Activated CD4-positive, alpha-beta T cell treated with anti-CD3 and anti-CD28 coated beads, Interleukin-2, amount 10 ng/mL, durations not matched to agents 24 days and 14 days (primary cell): ENCODE measurements at regions not wholly inside any gene's neighbourhood (a gene's known extent, or its start where the extent isn't known, plus 50 kb on each side); places are given as distances from the start of the nearest gene placed in this dataset.
"Not testable (repeated sequence)": the region's sequence is repeated elsewhere in the genome, so short reads cannot be mapped to it uniquely, and the experiment has no call there.

Source experiments
- DNase-seq: peaks from one replicate; pipeline ENCODE4 v3.0.0; 2022
- H3K27ac Mint-ChIP-seq: one replicate; pipeline ENCODE4 v1.8.0; 2022; ENCODE audit warnings: mild to moderate bottlenecking, mixed read lengths
- H3K27me3 Mint-ChIP-seq: one replicate; pipeline ENCODE4 v1.8.0; 2022; ENCODE audit warnings: mixed read lengths
- H3K36me3 Mint-ChIP-seq: one replicate; pipeline ENCODE4 v1.8.0; 2022; ENCODE audit warnings: low read depth, mild to moderate bottlenecking, mixed read lengths
- H3K4me1 Mint-ChIP-seq: one replicate; pipeline ENCODE4 v1.8.0; 2021; ENCODE audit warnings: mixed read lengths
- H3K4me3 Mint-ChIP-seq: one replicate; pipeline ENCODE4 v1.8.0; 2022; ENCODE audit warnings: mild to moderate bottlenecking, moderate library complexity, mixed read lengths
- H3K9me3 Mint-ChIP-seq: one replicate; pipeline ENCODE4 v1.8.0; 2021; ENCODE audit warnings: mixed read lengths
- intact Hi-C: fragments of 100-400 bp; cut with micrococcal nuclease; formaldehyde crosslinking; loops from one replicate; pipeline ENCODE4 v1.15.1; 2023

GRCh38 chr20:48523191-48523995 is 304.4 kb downstream of the PREX1 start:
- no peaks in the 10 kb centered on the region for H3K4me1 Mint-ChIP-seq
- no peak overlapping the region for H3K27ac Mint-ChIP-seq
- no peaks in the 10 kb centered on the region for H3K36me3 Mint-ChIP-seq
- no peaks in the 10 kb centered on the region for H3K9me3 Mint-ChIP-seq
- H3K4me3 Mint-ChIP-seq = no peak overlapping the region
- intact Hi-C loops = no loop called here
- DNase-seq = peak; percentile 75
- no peaks in the 10 kb centered on the region for H3K27me3 Mint-ChIP-seq

- no peak for DNase-seq
- no peak overlapping the region for H3K4me3 Mint-ChIP-seq
- no peak overlapping the region for H3K27ac Mint-ChIP-seq
- no peaks in the 10 kb centered on the region for H3K36me3 Mint-ChIP-seq
- no peaks in the 10 kb centered on the region for H3K4me1 Mint-ChIP-seq
- intact Hi-C loops = no loop called here
- no peaks in the 10 kb centered on the region for H3K9me3 Mint-ChIP-seq
- peaks cover 2% of the 10 kb centered on the region for H3K27me3 Mint-ChIP-seq
Measured at GRCh38 chr20:48521121-48521520, 306.7 kb downstream of the PREX1 start.

DNA sequence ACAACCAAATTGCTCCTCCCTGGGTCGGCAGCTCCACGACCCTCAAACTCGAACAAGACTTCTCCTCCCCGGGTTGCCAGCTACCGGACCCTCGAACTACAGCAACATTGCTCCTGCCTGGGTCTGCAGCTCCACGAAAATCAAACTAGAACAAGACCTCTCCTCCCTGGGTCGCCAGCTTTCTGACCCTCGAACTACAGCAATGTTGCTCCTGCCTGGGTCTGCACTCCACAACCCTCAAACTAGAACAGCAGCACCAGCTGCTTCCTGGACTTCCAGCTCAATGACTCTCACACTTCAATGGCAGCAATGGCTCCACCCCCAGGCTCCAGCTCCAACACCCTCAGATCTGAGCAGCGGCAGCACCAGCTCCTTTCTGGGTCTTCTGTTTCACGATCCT is 311.6 kb downstream of the PREX1 start:
- H3K9me3 Mint-ChIP-seq, H3K27me3 Mint-ChIP-seq, H3K4me1 Mint-ChIP-seq, H3K36me3 Mint-ChIP-seq, intact Hi-C loops, DNase-seq, H3K27ac Mint-ChIP-seq, H3K4me3 Mint-ChIP-seq: not testable (repeated sequence)

DNA sequence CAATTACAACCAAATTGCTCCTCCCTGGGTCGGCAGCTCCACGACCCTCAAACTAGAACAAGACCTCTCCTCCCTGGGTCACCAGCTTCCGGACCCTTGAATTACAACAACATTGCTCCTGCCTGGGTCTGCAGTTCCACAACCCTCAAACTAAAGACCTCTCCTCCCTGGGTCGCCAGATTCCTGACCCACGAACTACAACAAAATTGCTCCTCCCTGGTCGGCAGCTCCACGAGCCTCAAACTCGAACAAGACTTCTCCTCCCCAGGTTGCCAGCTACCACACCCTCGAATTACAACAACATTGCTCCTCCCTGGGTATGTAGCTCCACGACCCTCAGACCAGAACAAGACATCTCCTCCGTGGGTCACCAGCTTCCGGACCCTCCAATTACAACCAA is 313.2 kb downstream of the PREX1 start:
- H3K4me1 Mint-ChIP-seq, intact Hi-C loops, H3K4me3 Mint-ChIP-seq, H3K27me3 Mint-ChIP-seq, DNase-seq, H3K9me3 Mint-ChIP-seq, H3K36me3 Mint-ChIP-seq, H3K27ac Mint-ChIP-seq: not testable (repeated sequence)

GRCh38 chr20:48512539-48512938 is 315.3 kb downstream of the PREX1 start:
- H3K9me3 Mint-ChIP-seq, H3K27me3 Mint-ChIP-seq, intact Hi-C loops, H3K36me3 Mint-ChIP-seq, H3K4me3 Mint-ChIP-seq, H3K4me1 Mint-ChIP-seq, DNase-seq, H3K27ac Mint-ChIP-seq: not testable (repeated sequence)

- intact Hi-C loops, H3K4me3 Mint-ChIP-seq, H3K27ac Mint-ChIP-seq: not testable (repeated sequence)
Measured at GRCh38 chr20:48505066-48505465, 322.7 kb downstream of the PREX1 start.

GRCh38 chr20:48503166-48503815 is 324.5 kb downstream of the PREX1 start:
- no peaks in the 10 kb centered on the region for H3K9me3 Mint-ChIP-seq
- H3K4me1 Mint-ChIP-seq = no peaks in the 10 kb centered on the region
- H3K36me3 Mint-ChIP-seq = no peaks in the 10 kb centered on the region
- intact Hi-C loops = loop anchor here (5.0 kb wide), 1 partner anchor 611 kb away; no protein-coding TSS in a partner anchor
- H3K4me3 Mint-ChIP-seq = no peak overlapping the region
- no peak for DNase-seq
- H3K27me3 Mint-ChIP-seq = no peaks in the 10 kb centered on the region
- no peak overlapping the region for H3K27ac Mint-ChIP-seq

More at GRCh38 chr20:48505066-48505465, 322.7 kb downstream of the PREX1 start:
- DNase-seq, H3K9me3 Mint-ChIP-seq, H3K27me3 Mint-ChIP-seq, H3K4me1 Mint-ChIP-seq, H3K36me3 Mint-ChIP-seq: not testable (repeated sequence)

- Mint-ChIP-seq H3K9me3 (no peaks in the 10 kb centered on the region), H3K4me3 (no peak overlapping the region), H3K36me3 (no peaks in the 10 kb centered on the region), H3K27ac (no peak overlapping the region), H3K27me3 (no peaks in the 10 kb centered on the region), H3K4me1 (no peaks in the 10 kb centered on the region)
- DNase-seq = no peak
- intact Hi-C loops = loop anchor here (5.0 kb wide), 1 partner anchor 610 kb away; no protein-coding TSS in a partner anchor
Measured at GRCh38 chr20:48502758-48503157, 325.0 kb downstream of the PREX1 start.

DNA sequence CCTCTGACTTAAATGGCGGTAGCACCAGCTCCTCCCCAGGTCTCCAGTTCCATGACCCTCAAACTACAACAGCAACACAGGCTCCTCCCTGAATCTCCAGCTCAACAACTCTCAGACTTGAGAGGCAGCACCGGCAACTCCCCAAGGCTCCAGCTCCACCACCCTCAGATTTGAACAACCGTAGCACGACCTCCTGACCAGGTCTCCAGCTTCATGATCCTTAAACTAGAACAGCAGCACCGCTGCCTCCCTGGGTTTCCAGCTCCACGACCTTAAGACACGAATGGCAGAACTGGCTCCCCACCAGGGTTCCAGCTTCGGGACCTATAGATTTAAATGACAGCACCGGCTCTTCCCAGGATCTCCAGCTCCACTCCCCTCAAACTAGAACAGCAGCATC is 325.8 kb downstream of the PREX1 start:
- Mint-ChIP-seq H3K9me3 (no peaks in the 10 kb centered on the region), H3K4me3 (no peak overlapping the region), H3K4me1 (no peaks in the 10 kb centered on the region), H3K27me3 (no peaks in the 10 kb centered on the region), H3K27ac (no peak overlapping the region), H3K36me3 (no peaks in the 10 kb centered on the region)
- no peak for DNase-seq
- intact Hi-C loops = loop anchor here (5.0 kb wide), 1 partner anchor 610 kb away; no protein-coding TSS in a partner anchor

GRCh38 chr20:48500900-48501299 is 326.9 kb downstream of the PREX1 start:
- not testable (repeated sequence) for H3K4me3 Mint-ChIP-seq, DNase-seq, H3K9me3 Mint-ChIP-seq, H3K4me1 Mint-ChIP-seq, H3K36me3 Mint-ChIP-seq, H3K27me3 Mint-ChIP-seq, H3K27ac Mint-ChIP-seq
- intact Hi-C loops = loop anchor here (5.0 kb wide), 1 partner anchor 609 kb away; no protein-coding TSS in a partner anchor

DNA sequence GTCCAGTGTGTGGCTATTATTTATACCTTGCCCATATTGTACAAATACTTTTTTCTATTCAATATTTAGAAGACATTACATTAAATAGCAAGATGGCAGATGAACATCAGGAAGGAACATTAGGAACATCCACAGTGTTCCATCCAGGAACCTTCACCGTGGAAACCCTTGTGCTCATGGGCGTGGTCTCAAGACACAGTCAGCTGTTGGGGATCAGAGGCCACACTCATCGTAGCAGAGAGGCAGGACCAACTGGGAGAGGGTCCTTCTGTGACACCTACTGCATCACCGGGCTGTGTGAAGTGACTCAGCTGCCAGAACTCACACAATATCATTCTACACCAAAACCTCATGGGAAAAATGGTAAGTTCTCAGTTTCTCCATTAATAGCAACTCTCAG is 328.9 kb downstream of the PREX1 start:
- H3K27ac Mint-ChIP-seq, H3K4me1 Mint-ChIP-seq, DNase-seq, H3K27me3 Mint-ChIP-seq, H3K9me3 Mint-ChIP-seq, H3K36me3 Mint-ChIP-seq, intact Hi-C loops, H3K4me3 Mint-ChIP-seq: not testable (repeated sequence)

DNA sequence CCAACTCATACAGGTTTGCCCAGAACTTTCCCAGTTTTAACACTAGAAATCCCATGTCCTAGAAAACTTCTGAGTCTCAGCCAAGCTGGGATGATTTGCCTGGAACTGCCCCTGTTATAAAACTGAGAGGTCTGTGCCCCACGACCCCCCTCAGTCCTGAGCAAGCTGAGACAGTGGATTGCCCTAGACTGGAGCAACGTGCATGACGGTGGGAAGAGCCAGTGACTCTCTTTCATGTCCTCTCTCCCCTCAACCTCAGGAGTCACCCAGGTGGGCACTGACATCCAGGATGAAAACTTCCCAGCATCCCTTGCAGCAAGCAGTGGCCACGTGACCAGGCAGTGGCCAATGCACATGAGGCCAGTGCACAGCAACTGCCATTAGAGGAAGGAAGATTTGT is 329.7 kb downstream of the PREX1 start:
- H3K36me3 Mint-ChIP-seq, intact Hi-C loops, H3K4me3 Mint-ChIP-seq, H3K27ac Mint-ChIP-seq, H3K4me1 Mint-ChIP-seq, DNase-seq, H3K9me3 Mint-ChIP-seq, H3K27me3 Mint-ChIP-seq: not testable (repeated sequence)

GRCh38 chr20:48493966-48494365 is 333.8 kb downstream of the PREX1 start:
- intact Hi-C loops = no loop called here
- H3K4me1 Mint-ChIP-seq = no peaks in the 10 kb centered on the region
- no peaks in the 10 kb centered on the region for H3K36me3 Mint-ChIP-seq
- no peak overlapping the region for H3K27ac Mint-ChIP-seq
- H3K4me3 Mint-ChIP-seq = no peak overlapping the region
- H3K27me3 Mint-ChIP-seq = no peaks in the 10 kb centered on the region
- no peak for DNase-seq
- no peaks in the 10 kb centered on the region for H3K9me3 Mint-ChIP-seq

- H3K36me3 Mint-ChIP-seq, H3K27me3 Mint-ChIP-seq, DNase-seq, H3K27ac Mint-ChIP-seq, H3K4me1 Mint-ChIP-seq, H3K4me3 Mint-ChIP-seq, intact Hi-C loops, H3K9me3 Mint-ChIP-seq: not testable (repeated sequence)
Measured at GRCh38 chr20:48493331-48493730, 334.5 kb downstream of the PREX1 start.
